GM18858 (cell line): ENCODE measurements at regions not wholly inside any gene's neighbourhood (a gene's known extent, or its start where the extent isn't known, plus 50 kb on each side); places are given as distances from the start of the nearest gene placed in this dataset.

Experiments
- ATAC-seq: cut with Tn5 transposase; IDR thresholded peaks from one replicate; pipeline ENCODE4 v1.9.1; 2021; ENCODE audit not compliant: unreplicated experiment

- no peak for ATAC-seq
These were observed 74.3 kb upstream of the CRHR1 start for GRCh38 chr17:45709728-45710288.

GRCh38 chr17:45715787-45716186 lies 68.3 kb upstream of the CRHR1 start:
- no peak for ATAC-seq

GRCh38 chr17:45718791-45719190 lies 65.3 kb upstream of the CRHR1 start:
- ATAC-seq: no peak

- ATAC-seq: no peak
These were observed 64.6 kb upstream of the CRHR1 start for GRCh38 chr17:45719335-45720071.

- no peak for ATAC-seq
These were observed 63.7 kb upstream of the CRHR1 start for GRCh38 chr17:45720386-45720785.

GRCh38 chr17:45722161-45722560 lies 62.0 kb upstream of the CRHR1 start:
- ATAC-seq: no peak

GRCh38 chr17:45729294-45729907 lies 54.7 kb upstream of the CRHR1 start:
- no peak for ATAC-seq

- no peak for ATAC-seq
These were observed 53.9 kb upstream of the CRHR1 start for GRCh38 chr17:45730192-45730591.

GRCh38 chr17:45731459-45731858 lies 52.7 kb upstream of the CRHR1 start:
- no peak for ATAC-seq

- no peak for ATAC-seq
These were observed 51.1 kb upstream of the CRHR1 start for GRCh38 chr17:45732926-45733505.

- no peak for ATAC-seq
These were observed 50.3 kb upstream of the CRHR1 start for GRCh38 chr17:45733781-45734180.
